ENCODE measurements at regions not wholly inside any gene's neighbourhood (a gene's known extent, or its start where the extent isn't known, plus 50 kb on each side); places are given as distances from the start of the nearest gene placed in this dataset.

GRCh38 chr7:128189231-128189930, 51.7 kb upstream of the LEP start:
- DNase-seq (ENCODE audit: low read depth): no peak
- TF ChIP-seq CTCF (IDR thresholded peaks at IDR 0.05; ENCODE audit: insufficient read depth, low read depth, low read length): no peak

DNA sequence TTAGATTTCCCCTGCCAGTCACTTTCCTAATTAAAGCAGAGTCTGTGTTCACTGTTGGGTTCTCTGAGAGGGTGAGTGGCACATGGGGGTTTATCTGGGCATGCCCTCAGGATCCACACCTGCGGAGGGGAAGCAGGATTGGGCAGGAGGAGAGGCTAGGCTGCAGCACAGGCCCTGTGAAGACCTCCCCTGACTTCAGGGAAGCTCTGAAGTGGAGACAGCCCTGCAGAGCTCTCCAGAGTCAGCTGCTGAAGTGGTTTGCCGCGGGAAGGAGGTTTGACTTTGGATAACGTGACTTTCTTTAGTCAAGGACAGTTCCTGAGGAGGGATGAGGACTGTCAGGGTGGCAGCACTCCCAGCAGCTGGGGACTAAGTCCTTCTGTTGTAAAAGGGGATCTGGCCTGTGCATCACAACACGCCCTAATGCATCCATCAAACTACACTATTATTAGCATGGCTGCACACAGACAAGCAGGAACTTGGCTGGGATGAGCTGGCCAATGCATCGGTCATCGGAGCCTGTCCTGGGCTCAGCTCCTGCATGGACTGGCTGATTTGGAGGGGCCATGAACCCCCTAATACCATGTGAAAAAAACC, 50.9 kb upstream of the LEP start:
- no peak for TF ChIP-seq CTCF (IDR thresholded peaks at IDR 0.05; ENCODE audit: insufficient read depth, low read depth, low read length)
- no peak for DNase-seq (ENCODE audit: low read depth)
- no peak overlapping the region for H3K4me3 ChIP-seq (ENCODE audit: low read depth, low read length)

More at GRCh38 chr7:128189231-128189930, 51.7 kb upstream of the LEP start:
- no peak overlapping the region for H3K4me3 ChIP-seq (ENCODE audit: low read depth, low read length)

DNA sequence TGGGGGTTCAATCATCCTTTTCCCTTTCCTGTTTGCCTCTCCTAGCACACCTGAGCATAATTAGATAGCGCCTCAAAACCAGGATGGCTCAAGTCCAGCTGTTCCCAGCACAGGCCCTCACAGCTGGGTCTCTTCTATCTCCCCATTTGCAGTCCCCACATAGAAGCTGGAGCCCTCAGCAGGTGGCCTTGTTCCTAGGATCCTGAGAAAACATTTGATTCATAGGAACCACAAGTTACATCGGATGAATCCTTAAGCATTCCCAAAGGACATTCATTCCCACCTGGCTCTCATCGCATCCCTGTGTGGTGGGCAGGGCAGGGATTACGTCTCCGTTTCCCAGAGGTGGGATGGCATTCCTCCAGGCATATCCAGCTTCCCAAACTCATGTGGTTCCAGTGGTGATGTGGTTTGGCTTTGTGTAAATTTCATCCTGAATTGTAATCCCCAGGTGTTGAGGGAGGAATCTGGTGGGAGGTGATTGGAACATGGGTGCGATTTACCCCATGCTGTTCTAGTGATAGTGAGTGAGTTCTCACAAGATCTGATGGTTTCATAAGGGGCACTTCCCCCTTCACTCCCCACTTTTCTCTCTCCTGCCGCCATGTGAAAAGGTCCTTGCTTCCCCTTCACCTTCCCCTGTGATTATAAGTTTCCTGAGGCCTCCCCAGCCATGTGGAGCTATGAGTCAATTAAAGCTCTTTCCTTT, 49.8 kb upstream of the LEP start:
- H3K4me3 ChIP-seq (ENCODE audit: low read depth, low read length): no peak overlapping the region
- no peak for DNase-seq (ENCODE audit: low read depth)
- no peak for TF ChIP-seq CTCF (IDR thresholded peaks at IDR 0.05; ENCODE audit: insufficient read depth, low read depth, low read length)
